GM12878 (cell line): ENCODE measurements at regions not wholly inside any gene's neighbourhood (a gene's known extent, or its start where the extent isn't known, plus 50 kb on each side); places are given as distances from the start of the nearest gene placed in this dataset.

Experiments
- ATAC-seq: fragments of 200-7000 bp; cut with Tn5 transposase; 3 replicates; pipeline ENCODE4 v1.9.1; 2020; ENCODE audit warnings: mild to moderate bottlenecking, moderate library complexity
- BruUV-seq: library from RNA; stranded (reverse); fragments of 400-500 nt; replicated peaks from 2 replicates; lab custom pipeline; 2021; lab: Mats Ljungman, UMichigan
- CTCF ChIA-PET: fragments of 300-600 bp; sonication (Branson Sonifier 250); formaldehyde crosslinking; extraction: SDS; loops from one replicate; lab custom pipeline; 2021; ENCODE audit warnings: inconsistent platforms; lab: Yijun Ruan, JAX
- POLR2A ChIA-PET: fragments of 350-600 bp; formaldehyde crosslinking; extraction: SDS; loops from one replicate; lab custom pipeline; 2021; ENCODE audit warnings: inconsistent platforms; lab: Charles Lee
- RAD21 ChIA-PET: fragments of 300-600 bp; sonication (Branson Sonifier 250); formaldehyde crosslinking; loops from one replicate; lab custom pipeline; 2023; ENCODE audit warnings: antibody characterized with exemption; ENCODE audit not compliant: unreplicated experiment; lab: Charles Lee
- SMC1A ChIA-PET: fragments of 300-600 bp; sonication (Branson Sonifier 250); formaldehyde crosslinking; loops from one replicate; lab custom pipeline; 2023; ENCODE audit not compliant: unreplicated experiment, uncharacterized antibody; lab: Charles Lee
- DNase-seq: peaks from one replicate; pipeline ENCODE4 v3.0.0-alpha.2; 2011; ENCODE audit warnings: low read depth, low spot score
- FAIRE-seq: peaks from 3 replicates; lab custom pipeline; 2011; peaks lifted over from hg19 to GRCh38; lab: Jason Lieb, UNC
- H2AFZ ChIP-seq: 2 replicates; pipeline ENCODE4 v1.6.0; 2011; ENCODE audit warnings: low read depth, low read length, control low read depth; ENCODE audit not compliant: control insufficient read depth
- H3K27ac ChIP-seq: 2 replicates; pipeline ENCODE4 v1.5.1; 2011; ENCODE audit warnings: control low read depth; ENCODE audit not compliant: control insufficient read depth, insufficient read depth
- H3K27me3 ChIP-seq, 2 experiments: replicated peaks in 1 of 2; 2 replicates each; pipeline versions ENCODE4 v1.6.0 to v1.6.1; 2011; ENCODE audit warnings: low read length in 1 of 2; ENCODE audit not compliant: control insufficient read depth in 2 of 2, insufficient read depth in 2 of 2
- H3K36me3 ChIP-seq, 2 experiments: 2 replicates each; pipeline ENCODE4 v1.5.1; 2011; ENCODE audit warnings: low read length in 1 of 2; ENCODE audit not compliant: control insufficient read depth in 2 of 2, insufficient read depth in 2 of 2
- H3K4me1 ChIP-seq: 2 replicates; pipeline ENCODE4 v1.6.1; 2011; ENCODE audit warnings: mild to moderate bottlenecking, low read length, moderate library complexity, mixed read lengths; ENCODE audit not compliant: control insufficient read depth, insufficient read depth
- H3K4me2 ChIP-seq: 2 replicates; pipeline ENCODE4 v1.6.0; 2011; ENCODE audit warnings: control low read depth; ENCODE audit not compliant: control insufficient read depth, insufficient read depth
- H3K4me3 ChIP-seq: fragments of 200-600 bp; sonication (generic); 2 replicates; pipeline ENCODE4 v1.5.1; 2016
- H3K79me2 ChIP-seq: 2 replicates; pipeline ENCODE4 v1.6.0; 2011; ENCODE audit warnings: low read length; ENCODE audit not compliant: control insufficient read depth, insufficient read depth
- H3K9ac ChIP-seq: 2 replicates; pipeline ENCODE4 v1.8.0; 2011; ENCODE audit warnings: low read length, control low read depth, mixed read lengths; ENCODE audit not compliant: control insufficient read depth, insufficient read depth
- H3K9me3 ChIP-seq: replicated peaks from 3 replicates; pipeline ENCODE4 v1.5.1; 2011; ENCODE audit warnings: mild to moderate bottlenecking, low read length; ENCODE audit not compliant: control insufficient read depth, insufficient read depth
- H4K20me1 ChIP-seq: 2 replicates; pipeline ENCODE4 v1.6.0; 2011; ENCODE audit not compliant: control insufficient read depth, insufficient read depth
- GATAD2B ChIP-seq: fragments of 450-650 bp; conservative IDR thresholded peaks from 2 replicates; pipeline ENCODE4 v1.6.1; 2017; ENCODE audit warnings: low read depth, mild to moderate bottlenecking, moderate library complexity
- HDAC2 ChIP-seq: fragments of 200-600 bp; sonication (generic); IDR thresholded peaks from 2 replicates; pipeline ENCODE4 v1.6.1; 2017
- MYC ChIP-seq: IDR thresholded peaks from 2 replicates; pipeline ENCODE4 v1.6.1; 2011; ENCODE audit warnings: mild to moderate bottlenecking, low read length, moderate library complexity, inconsistent platforms; ENCODE audit not compliant: insufficient read depth, insufficient replicate concordance, insufficient read length, severe bottlenecking
- NBN ChIP-seq: fragments of 450-650 bp; IDR thresholded peaks from 2 replicates; pipeline ENCODE4 v1.6.1; 2016
- NFXL1 ChIP-seq: fragments of 450-650 bp; IDR thresholded peaks from 2 replicates; pipeline ENCODE4 v1.6.1; 2017; ENCODE audit warnings: antibody characterized with exemption, mild to moderate bottlenecking, borderline replicate concordance
- NFYA ChIP-seq: IDR thresholded peaks from 2 replicates; pipeline ENCODE4 v1.6.1; 2011; ENCODE audit warnings: low read depth, mild to moderate bottlenecking, low read length, improper control_type of control experiment, borderline replicate concordance
- SMAD1 ChIP-seq: fragments of 450-650 bp; IDR thresholded peaks from 2 replicates; pipeline ENCODE4 v1.6.1; 2018; ENCODE audit warnings: mild to moderate bottlenecking, low read depth; ENCODE audit not compliant: partially characterized antibody
- SREBF1 ChIP-seq: IDR thresholded peaks from 2 replicates; pipeline ENCODE4 v1.6.1; 2012; ENCODE audit warnings: mild to moderate bottlenecking, low read length
- SRF ChIP-seq, 2 experiments: IDR thresholded peaks; 2 replicates each; pipeline ENCODE4 v1.6.1; 2011; ENCODE audit warnings: low read depth in 2 of 2, low read length in 2 of 2, mild to moderate bottlenecking in 1 of 2, moderate library complexity in 1 of 2
- STAT3 ChIP-seq: IDR thresholded peaks from 2 replicates; pipeline ENCODE4 v1.6.1; 2011; ENCODE audit warnings: low read depth, low read length, improper control_type of control experiment
- TCF12 ChIP-seq: IDR thresholded peaks from 2 replicates; pipeline ENCODE4 v1.6.1; 2011; ENCODE audit warnings: low read depth, mild to moderate bottlenecking, low read length
- ZBED1 ChIP-seq: IDR thresholded peaks from 2 replicates; pipeline ENCODE4 v1.6.1; 2016; ENCODE audit warnings: borderline replicate concordance
- WGBS: methylation state at CpG from one replicate; pipeline ENCODE4 v1.1.6; 2016; ENCODE audit warnings: low lambda C conversion rate; ENCODE audit not compliant: insufficient replicate concordance, insufficient coverage; ENCODE audit errors: missing lambda C conversion rate; 5-methylcytosine and 5-hydroxymethylcytosine counted together
- in situ Hi-C: fragments of 300-500 bp; cut with MboI; formaldehyde crosslinking; loops from 9 replicates; pipeline ENCODE4 v1.14.3; 2018; ENCODE audit warnings: mixed read lengths
- intact Hi-C: fragments of 100-400 bp; cut with micrococcal nuclease; formaldehyde crosslinking; loops from one replicate; pipeline ENCODE4 v1.14.2; 2022; ENCODE audit not compliant: unreplicated experiment
- TF ChIP-seq, protein P1 (sequence below): fragments of 150-350 bp; IDR thresholded peaks from 2 replicates; pipeline ENCODE4 v1.6.1; 2014; ENCODE audit warnings: mild to moderate bottlenecking, low read depth, low read length
- TF ChIP-seq, protein P2 (sequence below): IDR thresholded peaks from 2 replicates; pipeline ENCODE4 v1.6.1; 2012; ENCODE audit warnings: low read depth, low read length, improper control_type of control experiment

DNA sequence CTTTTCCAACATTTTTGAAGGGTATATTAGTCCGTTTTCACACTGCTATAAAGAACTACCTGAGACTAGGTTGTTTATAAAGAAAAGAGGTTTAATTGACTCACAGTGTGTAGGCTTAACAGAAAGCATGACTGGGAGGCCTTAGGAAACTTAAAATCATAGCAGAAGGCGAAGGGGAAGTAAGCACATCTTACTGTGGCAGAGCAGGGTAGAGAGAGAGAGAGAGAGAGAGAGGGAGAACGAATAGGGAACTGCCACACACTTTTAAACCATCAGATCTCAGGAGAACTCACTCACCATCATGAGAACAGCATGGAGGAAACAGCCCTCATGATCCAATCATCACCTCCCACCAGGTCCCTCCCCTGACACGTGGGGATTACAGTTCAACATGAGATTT, 420.3 kb downstream of the SOCS6 start:
- ChIA-PET SMC1A (no interaction called here), CTCF (no interaction called here), RAD21 (no interaction called here), POLR2A (no interaction called here)
- H3K27ac ChIP-seq: no peak overlapping the region
- in situ Hi-C loops (no loop called here), intact Hi-C loops (no loop called here)
- no peaks in the 10 kb centered on the region for H3K36me3 ChIP-seq
- H3K4me2 ChIP-seq: no peak overlapping the region
- no peak overlapping the region for H3K9ac ChIP-seq
- H3K79me2 ChIP-seq: no peaks in the 10 kb centered on the region
- BruUV-seq: no TSS peak
- FAIRE-seq: no peak
- DNase-seq: no peak
- H3K4me3 ChIP-seq: no peak overlapping the region
- ATAC-seq: no peak
- H3K27me3 ChIP-seq: no peaks in the 10 kb centered on the region
- no peak overlapping the region for H2AFZ ChIP-seq
- no peak for TF ChIP-seq NFXL1
- no peak for TF ChIP-seq SRF (IDR thresholded peaks at IDR 0.05; ENCODE audit: low read depth in 2 of 2, low read length in 2 of 2)
- no peak for TF ChIP-seq HDAC2
- no peak for TF ChIP-seq MYC
- TF ChIP-seq ZBED1: no peak
- TF ChIP-seq NBN: no peak
- TF ChIP-seq SREBF1: no peak
- TF ChIP-seq NFYA: no peak
- TF ChIP-seq, protein P1, sequence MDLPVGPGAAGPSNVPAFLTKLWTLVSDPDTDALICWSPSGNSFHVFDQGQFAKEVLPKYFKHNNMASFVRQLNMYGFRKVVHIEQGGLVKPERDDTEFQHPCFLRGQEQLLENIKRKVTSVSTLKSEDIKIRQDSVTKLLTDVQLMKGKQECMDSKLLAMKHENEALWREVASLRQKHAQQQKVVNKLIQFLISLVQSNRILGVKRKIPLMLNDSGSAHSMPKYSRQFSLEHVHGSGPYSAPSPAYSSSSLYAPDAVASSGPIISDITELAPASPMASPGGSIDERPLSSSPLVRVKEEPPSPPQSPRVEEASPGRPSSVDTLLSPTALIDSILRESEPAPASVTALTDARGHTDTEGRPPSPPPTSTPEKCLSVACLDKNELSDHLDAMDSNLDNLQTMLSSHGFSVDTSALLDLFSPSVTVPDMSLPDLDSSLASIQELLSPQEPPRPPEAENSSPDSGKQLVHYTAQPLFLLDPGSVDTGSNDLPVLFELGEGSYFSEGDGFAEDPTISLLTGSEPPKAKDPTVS: no peak
- no peak for TF ChIP-seq STAT3
- no peak for TF ChIP-seq TCF12
- no peak for TF ChIP-seq GATAD2B
- TF ChIP-seq, protein P2, sequence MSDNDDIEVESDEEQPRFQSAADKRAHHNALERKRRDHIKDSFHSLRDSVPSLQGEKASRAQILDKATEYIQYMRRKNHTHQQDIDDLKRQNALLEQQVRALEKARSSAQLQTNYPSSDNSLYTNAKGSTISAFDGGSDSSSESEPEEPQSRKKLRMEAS: no peak
- no peak for TF ChIP-seq SMAD1
- no peaks in the 10 kb centered on the region for H3K9me3 ChIP-seq
- WGBS: 0% methylated on average over 4 of the region's 4 CpGs
- no peaks in the 10 kb centered on the region for H4K20me1 ChIP-seq
- H3K4me1 ChIP-seq: no peaks in the 10 kb centered on the region
